GM12878 (cell line): ENCODE measurements at regions not wholly inside any gene's neighbourhood (a gene's known extent, or its start where the extent isn't known, plus 50 kb on each side); places are given as distances from the start of the nearest gene placed in this dataset.

Source experiments
- ATAC-seq: fragments of 200-7000 bp; cut with Tn5 transposase; 3 replicates; pipeline ENCODE4 v1.9.1; 2020; ENCODE audit warnings: mild to moderate bottlenecking, moderate library complexity
- BruUV-seq: library from RNA; stranded (reverse); fragments of 400-500 nt; replicated peaks from 2 replicates; lab custom pipeline; 2021; lab: Mats Ljungman, UMichigan
- CTCF ChIA-PET: fragments of 300-600 bp; sonication (Branson Sonifier 250); formaldehyde crosslinking; extraction: SDS; loops from one replicate; lab custom pipeline; 2021; ENCODE audit warnings: inconsistent platforms; lab: Yijun Ruan, JAX
- POLR2A ChIA-PET: fragments of 350-600 bp; formaldehyde crosslinking; extraction: SDS; loops from one replicate; lab custom pipeline; 2021; ENCODE audit warnings: inconsistent platforms; lab: Charles Lee
- RAD21 ChIA-PET: fragments of 300-600 bp; sonication (Branson Sonifier 250); formaldehyde crosslinking; loops from one replicate; lab custom pipeline; 2023; ENCODE audit warnings: antibody characterized with exemption; ENCODE audit not compliant: unreplicated experiment; lab: Charles Lee
- SMC1A ChIA-PET: fragments of 300-600 bp; sonication (Branson Sonifier 250); formaldehyde crosslinking; loops from one replicate; lab custom pipeline; 2023; ENCODE audit not compliant: unreplicated experiment, uncharacterized antibody; lab: Charles Lee
- DNase-seq: peaks from one replicate; pipeline ENCODE4 v3.0.0-alpha.2; 2011; ENCODE audit warnings: low read depth, low spot score
- FAIRE-seq: peaks from 3 replicates; lab custom pipeline; 2011; peaks lifted over from hg19 to GRCh38; lab: Jason Lieb, UNC
- H2AFZ ChIP-seq: 2 replicates; pipeline ENCODE4 v1.6.0; 2011; ENCODE audit warnings: low read depth, low read length, control low read depth; ENCODE audit not compliant: control insufficient read depth
- H3K27ac ChIP-seq: 2 replicates; pipeline ENCODE4 v1.5.1; 2011; ENCODE audit warnings: control low read depth; ENCODE audit not compliant: control insufficient read depth, insufficient read depth
- H3K27me3 ChIP-seq, 2 experiments: replicated peaks in 1 of 2; 2 replicates each; pipeline versions ENCODE4 v1.6.0 to v1.6.1; 2011; ENCODE audit warnings: low read length in 1 of 2; ENCODE audit not compliant: control insufficient read depth in 2 of 2, insufficient read depth in 2 of 2
- H3K36me3 ChIP-seq, 2 experiments: 2 replicates each; pipeline ENCODE4 v1.5.1; 2011; ENCODE audit warnings: low read length in 1 of 2; ENCODE audit not compliant: control insufficient read depth in 2 of 2, insufficient read depth in 2 of 2
- H3K4me1 ChIP-seq: 2 replicates; pipeline ENCODE4 v1.6.1; 2011; ENCODE audit warnings: mild to moderate bottlenecking, low read length, moderate library complexity, mixed read lengths; ENCODE audit not compliant: control insufficient read depth, insufficient read depth
- H3K4me2 ChIP-seq: 2 replicates; pipeline ENCODE4 v1.6.0; 2011; ENCODE audit warnings: control low read depth; ENCODE audit not compliant: control insufficient read depth, insufficient read depth
- H3K4me3 ChIP-seq: fragments of 200-600 bp; sonication (generic); 2 replicates; pipeline ENCODE4 v1.5.1; 2016
- H3K79me2 ChIP-seq: 2 replicates; pipeline ENCODE4 v1.6.0; 2011; ENCODE audit warnings: low read length; ENCODE audit not compliant: control insufficient read depth, insufficient read depth
- H3K9ac ChIP-seq: 2 replicates; pipeline ENCODE4 v1.8.0; 2011; ENCODE audit warnings: low read length, control low read depth, mixed read lengths; ENCODE audit not compliant: control insufficient read depth, insufficient read depth
- H3K9me3 ChIP-seq: replicated peaks from 3 replicates; pipeline ENCODE4 v1.5.1; 2011; ENCODE audit warnings: mild to moderate bottlenecking, low read length; ENCODE audit not compliant: control insufficient read depth, insufficient read depth
- H4K20me1 ChIP-seq: 2 replicates; pipeline ENCODE4 v1.6.0; 2011; ENCODE audit not compliant: control insufficient read depth, insufficient read depth
- DPF2 ChIP-seq: fragments of 450-650 bp; IDR thresholded peaks from 2 replicates; pipeline ENCODE4 v1.6.1; 2017; ENCODE audit warnings: mild to moderate bottlenecking
- EZH2 ChIP-seq: IDR thresholded peaks from 2 replicates; pipeline ENCODE4 v1.6.1; 2012; ENCODE audit warnings: low read depth, mild to moderate bottlenecking, control low read depth, inconsistent platforms, low read length, borderline replicate concordance; ENCODE audit not compliant: control insufficient read depth
- FOXM1 ChIP-seq: IDR thresholded peaks from 2 replicates; pipeline ENCODE4 v1.6.1; 2012; ENCODE audit warnings: low read depth, mild to moderate bottlenecking, inconsistent platforms, low read length, moderate library complexity
- LARP7 ChIP-seq: fragments of 450-650 bp; IDR thresholded peaks from 2 replicates; pipeline ENCODE4 v1.6.1; 2017; ENCODE audit warnings: mild to moderate bottlenecking
- MEF2A ChIP-seq: IDR thresholded peaks from 2 replicates; pipeline ENCODE4 v1.6.1; 2011; ENCODE audit warnings: low read depth, mild to moderate bottlenecking, low read length, moderate library complexity; ENCODE audit not compliant: insufficient read depth
- NFIC ChIP-seq: IDR thresholded peaks from 2 replicates; pipeline ENCODE4 v1.6.1; 2012; ENCODE audit warnings: low read depth, mild to moderate bottlenecking, inconsistent platforms, low read length, moderate library complexity
- NR2C1 ChIP-seq: fragments of 450-650 bp; IDR thresholded peaks from 2 replicates; pipeline ENCODE4 v1.6.1; 2017; ENCODE audit warnings: antibody characterized with exemption, mild to moderate bottlenecking, moderate library complexity
- SMARCA5 ChIP-seq: fragments of 450-650 bp; IDR thresholded peaks from 2 replicates; pipeline ENCODE4 v1.6.1; 2017; ENCODE audit warnings: mild to moderate bottlenecking
- SP1 ChIP-seq: IDR thresholded peaks from one replicate; pipeline ENCODE4 v1.6.1; 2011; ENCODE audit warnings: low read depth, low read length
- TCF12 ChIP-seq: IDR thresholded peaks from 2 replicates; pipeline ENCODE4 v1.6.1; 2011; ENCODE audit warnings: low read depth, mild to moderate bottlenecking, low read length
- ZNF217 ChIP-seq: fragments of 450-650 bp; IDR thresholded peaks from 2 replicates; pipeline ENCODE4 v1.6.1; 2017; ENCODE audit warnings: antibody characterized with exemption, mild to moderate bottlenecking
- ZZZ3 ChIP-seq: IDR thresholded peaks from 2 replicates; pipeline ENCODE4 v1.6.1; 2011; ENCODE audit warnings: low read depth; ENCODE audit not compliant: control insufficient read depth, insufficient read length
- in situ Hi-C: fragments of 300-500 bp; cut with MboI; formaldehyde crosslinking; loops from 9 replicates; pipeline ENCODE4 v1.14.3; 2018; ENCODE audit warnings: mixed read lengths
- intact Hi-C: fragments of 100-400 bp; cut with micrococcal nuclease; formaldehyde crosslinking; loops from one replicate; pipeline ENCODE4 v1.14.2; 2022; ENCODE audit not compliant: unreplicated experiment

DNA sequence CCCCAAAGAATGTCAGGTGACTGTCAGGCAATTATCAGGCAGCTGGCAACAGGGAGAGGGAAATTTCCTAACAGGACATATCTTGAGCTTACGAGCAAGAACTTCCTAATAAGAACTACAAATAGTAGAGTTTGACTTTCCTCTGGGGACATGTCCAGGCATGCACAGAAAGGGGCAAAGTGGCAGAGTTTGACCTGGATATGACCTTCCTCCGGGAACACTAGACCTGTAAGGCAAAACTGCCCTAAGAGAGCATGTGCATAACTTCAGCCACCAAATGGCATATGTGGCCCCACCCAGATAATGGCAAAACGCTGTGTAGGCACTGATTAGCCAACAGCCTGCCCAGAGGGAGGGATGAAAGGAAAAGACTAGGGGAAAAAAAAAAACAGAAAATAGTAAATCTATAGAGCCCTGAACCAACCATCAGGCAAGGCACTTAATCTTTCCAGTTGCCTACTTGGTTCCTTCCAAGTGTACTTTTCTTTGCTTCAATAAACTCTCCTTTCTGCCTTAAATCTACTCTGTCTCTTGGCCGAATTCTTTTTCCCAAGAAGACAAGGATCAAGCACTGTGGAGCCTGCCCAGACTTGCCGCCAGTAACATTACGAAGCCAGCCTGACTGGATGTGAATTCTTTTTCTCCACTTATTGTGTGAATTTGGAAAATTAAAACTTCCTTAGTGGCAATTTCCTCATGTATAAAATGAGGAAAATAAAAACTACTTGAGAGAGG, 164.1 kb downstream of the SPTSSA start (continued):
- no peak for TF ChIP-seq FOXM1

GRCh38 chr14:34283590-34283989, 178.4 kb downstream of the SPTSSA start:
- RAD21 ChIA-PET, result no interaction called here
- SMC1A ChIA-PET, result no interaction called here
- H3K4me1 ChIP-seq, result no peaks in the 10 kb centered on the region
- intact Hi-C loops, result no loop called here
- DNase-seq (no peak), FAIRE-seq (no peak), ATAC-seq (no peak)
- H3K9ac ChIP-seq, result no peak overlapping the region
- POLR2A ChIA-PET, result no interaction called here
- H3K27ac ChIP-seq, result no peak overlapping the region
- no peaks in the 10 kb centered on the region for H3K27me3 ChIP-seq
- no peaks in the 10 kb centered on the region for H4K20me1 ChIP-seq
- no peaks in the 10 kb centered on the region for H3K36me3 ChIP-seq
- in situ Hi-C loops, result no loop called here
- no peak overlapping the region for H3K4me3 ChIP-seq
- TF ChIP-seq NFIC (no peak), SMARCA5 (no peak), TCF12 (no peak), ZNF217 (no peak), LARP7 (no peak), MEF2A (no peak), ZZZ3 (no peak), FOXM1 (no peak), NR2C1 (no peak), SP1 (no peak), EZH2 (no peak), DPF2 (no peak)
- no peak overlapping the region for H3K4me2 ChIP-seq
- H2AFZ ChIP-seq, result no peak overlapping the region
- no TSS peak for BruUV-seq
- no peaks in the 10 kb centered on the region for H3K9me3 ChIP-seq
- H3K79me2 ChIP-seq, result no peaks in the 10 kb centered on the region
- CTCF ChIA-PET, result interaction anchor here (0.9 to 1.4 kb wide), 2 partner anchors 20 to 443 kb away, joined by 3 read pairs; no protein-coding TSS in a partner anchor
